K562 (cell line): ENCODE measurements at regions not wholly inside any gene's neighbourhood (a gene's known extent, or its start where the extent isn't known, plus 50 kb on each side); places are given as distances from the start of the nearest gene placed in this dataset.

Experiments
- ARID4B ChIP-seq: sonication (generic); formaldehyde crosslinking; IDR thresholded peaks from 2 replicates; pipeline ENCODE4 v1.8.0; 2022; ENCODE audit warnings: mild to moderate bottlenecking, missing genetic modification reagents
- ETV6 ChIP-seq, 3 experiments: fragments of 150-350 bp in 1 of 3; sonication (generic) in 1 of 3; formaldehyde crosslinking in 1 of 3; IDR thresholded peaks; 2 replicates each; pipeline versions ENCODE4 v1.6.1 to v1.8.0; 2014 to 2022; ENCODE audit warnings: borderline replicate concordance in 2 of 3, low read depth in 2 of 3, antibody characterized with exemption in 1 of 3, low read length in 1 of 3, mild to moderate bottlenecking in 1 of 3, missing genetic modification reagents in 1 of 3
- GABPB1 ChIP-seq: sonication (generic); formaldehyde crosslinking; IDR thresholded peaks from 2 replicates; pipeline ENCODE4 v1.8.0; 2022; ENCODE audit warnings: mild to moderate bottlenecking, missing genetic modification reagents
- MBD2 ChIP-seq: sonication (generic); IDR thresholded peaks from 2 replicates; pipeline ENCODE4 v1.6.1; 2016; ENCODE audit warnings: low read depth, borderline replicate concordance
- POLR2G ChIP-seq: fragments of 200-400 bp; formaldehyde crosslinking; IDR thresholded peaks from 2 replicates; pipeline ENCODE4 v1.6.1; 2017; ENCODE audit warnings: low read depth, mild to moderate bottlenecking, antibody characterized with exemption, low read length, moderate library complexity
- RBM17 ChIP-seq: fragments of 200-400 bp; formaldehyde crosslinking; IDR thresholded peaks from 2 replicates; pipeline ENCODE4 v1.6.1; 2017; ENCODE audit warnings: low read depth, mild to moderate bottlenecking, low read length, borderline replicate concordance
- SRSF3 ChIP-seq: fragments of 200-400 bp; formaldehyde crosslinking; IDR thresholded peaks from 2 replicates; pipeline ENCODE4 v1.6.1; 2016; ENCODE audit warnings: mild to moderate bottlenecking, low read length, moderate library complexity; ENCODE audit not compliant: insufficient read depth
- TAF1 ChIP-seq: IDR thresholded peaks from 2 replicates; pipeline ENCODE4 v1.6.1; 2011; ENCODE audit warnings: mild to moderate bottlenecking, low read length, moderate library complexity; ENCODE audit not compliant: insufficient read depth, control insufficient read depth, severe bottlenecking; ENCODE audit errors: extremely low read depth
- TBP ChIP-seq: optimal IDR thresholded peaks from 2 replicates; pipeline ENCODE3; 2011; ENCODE audit warnings: low read depth, low read length, improper control_type of control experiment
- ZBTB11 ChIP-seq, 3 experiments: fragments of 200-800 bp in 1 of 3; fragments of 250-450 bp in 1 of 3; fragments of 450-650 bp in 1 of 3; sonication (Bioruptor Pico) in 1 of 3; sonication (Bioruptor generic) in 1 of 3; formaldehyde crosslinking in 1 of 3; IDR thresholded peaks; 2 replicates each; pipeline versions ENCODE4 v1.6.1 to v1.8.0; 2016 to 2022; ENCODE audit warnings: mild to moderate bottlenecking in 2 of 3, missing genetic modification characterization in 2 of 3, missing compliant biosample characterization in 1 of 3, moderate library complexity in 1 of 3
- ZNF12 ChIP-seq: sonication (generic); formaldehyde crosslinking; IDR thresholded peaks from 2 replicates; pipeline ENCODE4 v1.4.0; 2020; ENCODE audit warnings: mild to moderate bottlenecking, missing genetic modification reagents
- ZNF695 ChIP-seq: fragments of 450-650 bp; formaldehyde crosslinking; IDR thresholded peaks from 2 replicates; pipeline ENCODE4 v1.4.0; 2020; ENCODE audit warnings: mild to moderate bottlenecking, moderate library complexity
- TF ChIP-seq, protein P1 (sequence below): fragments of 200-800 bp; sonication (Bioruptor generic); IDR thresholded peaks from 2 replicates; pipeline ENCODE4 v1.6.1; 2017; ENCODE audit warnings: missing genetic modification characterization, missing compliant biosample characterization
- TF ChIP-seq, protein P2 (sequence below): sonication (generic); formaldehyde crosslinking; IDR thresholded peaks from 2 replicates; pipeline ENCODE4 v1.8.1; 2023; ENCODE audit warnings: mild to moderate bottlenecking, missing genetic modification reagents

- TF ChIP-seq, protein P1, sequence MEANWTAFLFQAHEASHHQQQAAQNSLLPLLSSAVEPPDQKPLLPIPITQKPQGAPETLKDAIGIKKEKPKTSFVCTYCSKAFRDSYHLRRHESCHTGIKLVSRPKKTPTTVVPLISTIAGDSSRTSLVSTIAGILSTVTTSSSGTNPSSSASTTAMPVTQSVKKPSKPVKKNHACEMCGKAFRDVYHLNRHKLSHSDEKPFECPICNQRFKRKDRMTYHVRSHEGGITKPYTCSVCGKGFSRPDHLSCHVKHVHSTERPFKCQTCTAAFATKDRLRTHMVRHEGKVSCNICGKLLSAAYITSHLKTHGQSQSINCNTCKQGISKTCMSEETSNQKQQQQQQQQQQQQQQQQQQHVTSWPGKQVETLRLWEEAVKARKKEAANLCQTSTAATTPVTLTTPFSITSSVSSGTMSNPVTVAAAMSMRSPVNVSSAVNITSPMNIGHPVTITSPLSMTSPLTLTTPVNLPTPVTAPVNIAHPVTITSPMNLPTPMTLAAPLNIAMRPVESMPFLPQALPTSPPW (CRISPR knock-in tag): peak; percentile 62
- no peak for TF ChIP-seq SRSF3
- TF ChIP-seq ARID4B (CRISPR knock-in tag): no peak
- no peak for TF ChIP-seq TAF1
- no peak for TF ChIP-seq ZNF695 (CRISPR knock-in tag)
- no peak for TF ChIP-seq GABPB1
- no peak; the same call in 1 of the 2 replicates for TF ChIP-seq MBD2
- no peak for TF ChIP-seq ETV6 (IDR thresholded peaks at IDR 0.05; ENCODE audit: borderline replicate concordance in 1 of 2, low read depth in 2 of 2, low read length in 1 of 2)
- no peak for TF ChIP-seq ETV6 (CRISPR knock-in tag; IDR thresholded peaks at IDR 0.05; ENCODE audit: borderline replicate concordance)
- TF ChIP-seq ZNF12 (CRISPR knock-in tag): no peak
- no peak for TF ChIP-seq RBM17
- TF ChIP-seq TBP: peak; percentile 51
- TF ChIP-seq POLR2G: no peak
- TF ChIP-seq, protein P2, sequence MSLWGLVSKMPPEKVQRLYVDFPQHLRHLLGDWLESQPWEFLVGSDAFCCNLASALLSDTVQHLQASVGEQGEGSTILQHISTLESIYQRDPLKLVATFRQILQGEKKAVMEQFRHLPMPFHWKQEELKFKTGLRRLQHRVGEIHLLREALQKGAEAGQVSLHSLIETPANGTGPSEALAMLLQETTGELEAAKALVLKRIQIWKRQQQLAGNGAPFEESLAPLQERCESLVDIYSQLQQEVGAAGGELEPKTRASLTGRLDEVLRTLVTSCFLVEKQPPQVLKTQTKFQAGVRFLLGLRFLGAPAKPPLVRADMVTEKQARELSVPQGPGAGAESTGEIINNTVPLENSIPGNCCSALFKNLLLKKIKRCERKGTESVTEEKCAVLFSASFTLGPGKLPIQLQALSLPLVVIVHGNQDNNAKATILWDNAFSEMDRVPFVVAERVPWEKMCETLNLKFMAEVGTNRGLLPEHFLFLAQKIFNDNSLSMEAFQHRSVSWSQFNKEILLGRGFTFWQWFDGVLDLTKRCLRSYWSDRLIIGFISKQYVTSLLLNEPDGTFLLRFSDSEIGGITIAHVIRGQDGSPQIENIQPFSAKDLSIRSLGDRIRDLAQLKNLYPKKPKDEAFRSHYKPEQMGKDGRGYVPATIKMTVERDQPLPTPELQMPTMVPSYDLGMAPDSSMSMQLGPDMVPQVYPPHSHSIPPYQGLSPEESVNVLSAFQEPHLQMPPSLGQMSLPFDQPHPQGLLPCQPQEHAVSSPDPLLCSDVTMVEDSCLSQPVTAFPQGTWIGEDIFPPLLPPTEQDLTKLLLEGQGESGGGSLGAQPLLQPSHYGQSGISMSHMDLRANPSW (CRISPR knock-in tag): no peak
- TF ChIP-seq ZBTB11 (CRISPR knock-in tag; IDR thresholded peaks at IDR 0.05): no peak
These were observed 73.0 kb upstream of the YWHAQ start (continued) for GRCh38 chr2:9703701-9704221.
